Panc1 (cell line): ENCODE measurements at regions not wholly inside any gene's neighbourhood (a gene's known extent, or its start where the extent isn't known, plus 50 kb on each side); places are given as distances from the start of the nearest gene placed in this dataset.

Experiments used
- ATAC-seq: fragments of 200-7000 bp; cut with Tn5 transposase; 2 replicates; pipeline ENCODE4 v1.9.1; 2020; ENCODE audit warnings: mild to moderate bottlenecking, moderate library complexity
- BruUV-seq: library from RNA; stranded (reverse); fragments of 400-500 nt; replicated peaks from 2 replicates; lab custom pipeline; 2021; lab: Mats Ljungman, UMichigan
- CTCF ChIA-PET: fragments of 300-600 bp; sonication (Branson Sonifier 250); formaldehyde crosslinking; loops from one replicate; lab custom pipeline; 2022; ENCODE audit warnings: antibody characterized with exemption; lab: Charles Lee
- POLR2A ChIA-PET: fragments of 300-600 bp; sonication (Branson Sonifier 250); formaldehyde crosslinking; loops from one replicate; lab custom pipeline; 2022; ENCODE audit warnings: antibody characterized with exemption; lab: Charles Lee
- DNase-seq: peaks from one replicate; pipeline ENCODE4 v3.0.0-alpha.2; 2010; ENCODE audit warnings: low read depth, low spot score
- H3K27ac ChIP-seq: 2 replicates; pipeline ENCODE4 v1.5.1; 2011; ENCODE audit warnings: mild to moderate bottlenecking, low read length, inconsistent platforms
- H3K27me3 ChIP-seq: fragments of 200-500 bp; sonication (Bioruptor generic); 2 replicates; pipeline ENCODE4 v1.6.0; 2014; ENCODE audit warnings: low read length, inconsistent platforms; ENCODE audit not compliant: control insufficient read depth, insufficient read depth
- H3K36me3 ChIP-seq: fragments of 200-500 bp; sonication (Bioruptor generic); 2 replicates; pipeline ENCODE4 v1.5.1; 2014; ENCODE audit warnings: inconsistent platforms, mild to moderate bottlenecking, low read length, moderate library complexity; ENCODE audit not compliant: control insufficient read depth, insufficient read depth
- H3K4me1 ChIP-seq: 2 replicates; pipeline ENCODE4 v1.5.1; 2011; ENCODE audit warnings: inconsistent platforms, mild to moderate bottlenecking, low read length, moderate library complexity; ENCODE audit not compliant: control insufficient read depth, insufficient read depth
- H3K4me3 ChIP-seq, 2 experiments: 2 replicates each; pipeline ENCODE4 v1.5.1; 2011 to 2012; ENCODE audit warnings: low read depth in 2 of 2, low read length in 2 of 2, mild to moderate bottlenecking in 2 of 2, inconsistent platforms in 1 of 2, moderate library complexity in 1 of 2
- H3K9me3 ChIP-seq: fragments of 200-500 bp; sonication (Bioruptor generic); 2 replicates; pipeline ENCODE4 v1.5.1; 2014; ENCODE audit warnings: low read depth, mild to moderate bottlenecking, inconsistent platforms, low read length, moderate library complexity; ENCODE audit not compliant: control insufficient read depth, insufficient read depth
- POLR2AphosphoS5 ChIP-seq: IDR thresholded peaks from 2 replicates; pipeline ENCODE4 v1.6.1; 2012; ENCODE audit warnings: mild to moderate bottlenecking, low read depth, low read length, moderate library complexity
- SIN3A ChIP-seq: IDR thresholded peaks from 2 replicates; pipeline ENCODE4 v1.6.1; 2012; ENCODE audit warnings: low read depth, mild to moderate bottlenecking, low read length, moderate library complexity, borderline replicate concordance; ENCODE audit not compliant: insufficient read depth
- TCF7L2 ChIP-seq: IDR thresholded peaks from 2 replicates; pipeline ENCODE4 v1.6.1; 2011; ENCODE audit warnings: mild to moderate bottlenecking, low read depth, low read length, inconsistent platforms
- in situ Hi-C: cut with HindIII; loops from 2 replicates; pipeline ENCODE4 v1.10.0; 2016; ENCODE audit warnings: low sequenced_read_pairs, low pct_unique_long_range_greater_than_20kb
- intact Hi-C: fragments of 100-400 bp; cut with micrococcal nuclease; formaldehyde crosslinking; loops from one replicate; pipeline ENCODE4 v1.10.0; 2022; ENCODE audit not compliant: unreplicated experiment
- TF ChIP-seq, protein P1 (sequence below), 2 experiments: IDR thresholded peaks; 2 replicates each; pipeline ENCODE4 v1.6.1; 2011 to 2012; ENCODE audit warnings: low read depth in 2 of 2, control low read depth in 1 of 2, low read length in 1 of 2, mild to moderate bottlenecking in 1 of 2, moderate library complexity in 1 of 2; ENCODE audit not compliant: insufficient read depth in 1 of 2
- TF ChIP-seq, protein P2 (sequence below): fragments of 450-650 bp; IDR thresholded peaks from 2 replicates; pipeline ENCODE4 v1.5.1; 2017; ENCODE audit warnings: mild to moderate bottlenecking

DNA sequence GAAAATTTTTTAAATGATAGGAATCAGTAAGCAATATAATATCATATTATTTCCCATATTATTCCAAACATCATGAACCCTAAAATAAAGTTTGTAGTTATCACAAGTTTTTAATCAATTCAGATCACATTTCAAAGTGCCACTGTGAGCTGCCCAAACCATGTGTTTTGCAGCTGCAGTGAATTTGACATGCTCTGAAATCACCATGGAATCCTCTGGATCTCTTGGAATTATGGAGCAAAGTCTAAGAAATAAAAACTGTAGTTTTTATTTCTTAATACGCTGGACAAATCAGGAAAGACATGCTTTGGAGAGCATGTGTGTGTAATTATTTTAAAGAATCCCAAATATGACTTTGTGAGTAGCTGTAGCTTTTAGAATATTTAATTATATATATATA, 262.7 kb downstream of the ANKRD50 start:
- Histone ChIP-seq H3K9me3 (no peaks in the 10 kb centered on the region), H3K27me3 (no peaks in the 10 kb centered on the region), H3K4me3 (no peak overlapping the region), H3K4me1 (no peaks in the 10 kb centered on the region), H3K27ac (no peak overlapping the region), H3K36me3 (no peaks in the 10 kb centered on the region)
- DNase-seq (no peak), ATAC-seq (no peak)
- ChIA-PET POLR2A (no interaction called here), CTCF (no interaction called here)
- no TSS peak for BruUV-seq
- intact Hi-C loops (no loop called here), in situ Hi-C loops (no loop called here)
- TF ChIP-seq, protein P1, sequence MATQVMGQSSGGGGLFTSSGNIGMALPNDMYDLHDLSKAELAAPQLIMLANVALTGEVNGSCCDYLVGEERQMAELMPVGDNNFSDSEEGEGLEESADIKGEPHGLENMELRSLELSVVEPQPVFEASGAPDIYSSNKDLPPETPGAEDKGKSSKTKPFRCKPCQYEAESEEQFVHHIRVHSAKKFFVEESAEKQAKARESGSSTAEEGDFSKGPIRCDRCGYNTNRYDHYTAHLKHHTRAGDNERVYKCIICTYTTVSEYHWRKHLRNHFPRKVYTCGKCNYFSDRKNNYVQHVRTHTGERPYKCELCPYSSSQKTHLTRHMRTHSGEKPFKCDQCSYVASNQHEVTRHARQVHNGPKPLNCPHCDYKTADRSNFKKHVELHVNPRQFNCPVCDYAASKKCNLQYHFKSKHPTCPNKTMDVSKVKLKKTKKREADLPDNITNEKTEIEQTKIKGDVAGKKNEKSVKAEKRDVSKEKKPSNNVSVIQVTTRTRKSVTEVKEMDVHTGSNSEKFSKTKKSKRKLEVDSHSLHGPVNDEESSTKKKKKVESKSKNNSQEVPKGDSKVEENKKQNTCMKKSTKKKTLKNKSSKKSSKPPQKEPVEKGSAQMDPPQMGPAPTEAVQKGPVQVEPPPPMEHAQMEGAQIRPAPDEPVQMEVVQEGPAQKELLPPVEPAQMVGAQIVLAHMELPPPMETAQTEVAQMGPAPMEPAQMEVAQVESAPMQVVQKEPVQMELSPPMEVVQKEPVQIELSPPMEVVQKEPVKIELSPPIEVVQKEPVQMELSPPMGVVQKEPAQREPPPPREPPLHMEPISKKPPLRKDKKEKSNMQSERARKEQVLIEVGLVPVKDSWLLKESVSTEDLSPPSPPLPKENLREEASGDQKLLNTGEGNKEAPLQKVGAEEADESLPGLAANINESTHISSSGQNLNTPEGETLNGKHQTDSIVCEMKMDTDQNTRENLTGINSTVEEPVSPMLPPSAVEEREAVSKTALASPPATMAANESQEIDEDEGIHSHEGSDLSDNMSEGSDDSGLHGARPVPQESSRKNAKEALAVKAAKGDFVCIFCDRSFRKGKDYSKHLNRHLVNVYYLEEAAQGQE (IDR thresholded peaks at IDR 0.05; ENCODE audit: insufficient read depth in 1 of 2, low read depth in 2 of 2, low read length in 1 of 2): no peak
- TF ChIP-seq TCF7L2 (no peak), SIN3A (no peak), POLR2AphosphoS5 (no peak)
- TF ChIP-seq, protein P2, sequence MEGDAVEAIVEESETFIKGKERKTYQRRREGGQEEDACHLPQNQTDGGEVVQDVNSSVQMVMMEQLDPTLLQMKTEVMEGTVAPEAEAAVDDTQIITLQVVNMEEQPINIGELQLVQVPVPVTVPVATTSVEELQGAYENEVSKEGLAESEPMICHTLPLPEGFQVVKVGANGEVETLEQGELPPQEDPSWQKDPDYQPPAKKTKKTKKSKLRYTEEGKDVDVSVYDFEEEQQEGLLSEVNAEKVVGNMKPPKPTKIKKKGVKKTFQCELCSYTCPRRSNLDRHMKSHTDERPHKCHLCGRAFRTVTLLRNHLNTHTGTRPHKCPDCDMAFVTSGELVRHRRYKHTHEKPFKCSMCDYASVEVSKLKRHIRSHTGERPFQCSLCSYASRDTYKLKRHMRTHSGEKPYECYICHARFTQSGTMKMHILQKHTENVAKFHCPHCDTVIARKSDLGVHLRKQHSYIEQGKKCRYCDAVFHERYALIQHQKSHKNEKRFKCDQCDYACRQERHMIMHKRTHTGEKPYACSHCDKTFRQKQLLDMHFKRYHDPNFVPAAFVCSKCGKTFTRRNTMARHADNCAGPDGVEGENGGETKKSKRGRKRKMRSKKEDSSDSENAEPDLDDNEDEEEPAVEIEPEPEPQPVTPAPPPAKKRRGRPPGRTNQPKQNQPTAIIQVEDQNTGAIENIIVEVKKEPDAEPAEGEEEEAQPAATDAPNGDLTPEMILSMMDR: no peak

DNA sequence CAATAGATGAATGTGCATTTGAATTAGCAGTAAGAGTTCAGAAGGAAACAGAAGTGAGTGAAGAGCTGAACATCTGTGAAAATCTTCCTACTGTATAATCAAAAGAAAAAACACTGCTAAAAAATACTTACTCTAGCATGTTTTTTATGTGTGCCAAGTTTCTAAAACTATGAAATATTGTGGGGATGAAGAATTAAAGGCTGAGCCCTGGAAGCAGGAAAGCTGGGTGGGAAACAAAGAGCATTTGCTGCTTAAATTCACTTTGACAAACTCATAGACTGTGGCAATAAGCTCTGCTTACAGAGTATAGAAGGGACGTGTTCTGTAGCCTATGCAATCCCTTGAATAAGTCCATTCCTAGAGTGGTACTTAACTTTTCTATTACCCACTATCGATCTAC, 261.7 kb downstream of the ANKRD50 start:
- ATAC-seq (no peak), DNase-seq (no peak)
- no peaks in the 10 kb centered on the region for H3K27me3 ChIP-seq
- in situ Hi-C loops: no loop called here
- intact Hi-C loops: no loop called here
- POLR2A ChIA-PET: no interaction called here
- no peak for TF ChIP-seq SIN3A
- TF ChIP-seq POLR2AphosphoS5: no peak
- no peaks in the 10 kb centered on the region for H3K36me3 ChIP-seq
- CTCF ChIA-PET: no interaction called here
- no peaks in the 10 kb centered on the region for H3K4me1 ChIP-seq
- no peaks in the 10 kb centered on the region for H3K9me3 ChIP-seq
- H3K27ac ChIP-seq: no peak overlapping the region
- BruUV-seq: no TSS peak
- no peak overlapping the region for H3K4me3 ChIP-seq

DNA sequence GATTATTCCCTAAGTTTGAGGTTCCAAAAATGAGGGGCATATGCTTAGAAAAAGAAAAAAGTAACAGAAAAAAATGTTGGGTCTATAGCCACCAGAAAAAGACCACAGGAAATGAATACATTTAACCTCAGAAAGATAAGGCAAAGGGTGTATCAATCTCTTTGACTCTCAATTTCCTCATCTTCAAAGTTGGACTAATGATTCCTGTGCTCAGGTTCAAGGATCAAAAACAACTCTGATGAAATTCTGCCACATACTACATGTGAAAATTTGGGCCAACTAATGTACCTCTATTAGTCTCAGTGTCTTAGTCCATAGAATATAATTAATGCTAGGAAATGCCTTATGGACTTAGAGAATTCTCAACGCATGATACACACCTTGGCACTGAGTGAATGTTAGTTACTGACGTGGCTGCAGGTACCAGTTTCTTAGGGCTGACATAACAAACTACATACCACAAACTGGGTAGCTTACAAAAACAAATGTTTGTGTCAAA, 257.7 kb downstream of the ANKRD50 start:
- no TSS peak for BruUV-seq
- Histone ChIP-seq H3K4me3 (no peak overlapping the region), H3K27me3 (no peaks in the 10 kb centered on the region), H3K9me3 (no peaks in the 10 kb centered on the region), H3K27ac (no peak overlapping the region), H3K36me3 (no peaks in the 10 kb centered on the region), H3K4me1 (no peaks in the 10 kb centered on the region)
- in situ Hi-C loops: no loop called here
- no peak for DNase-seq
- TF ChIP-seq, protein P1 (IDR thresholded peaks at IDR 0.05; ENCODE audit: insufficient read depth in 1 of 2, low read depth in 2 of 2, low read length in 1 of 2): no peak
- TF ChIP-seq POLR2AphosphoS5: no peak
- TF ChIP-seq SIN3A: no peak
- TF ChIP-seq TCF7L2: no peak
- TF ChIP-seq, protein P2: no peak
- CTCF ChIA-PET: no interaction called here
- intact Hi-C loops: no loop called here
- POLR2A ChIA-PET: no interaction called here
- no peak for ATAC-seq
